Naive thymus-derived CD4-positive, alpha-beta T cell (primary cell): ENCODE measurements at regions not wholly inside any gene's neighbourhood (a gene's known extent, or its start where the extent isn't known, plus 50 kb on each side); places are given as distances from the start of the nearest gene placed in this dataset.
"Not testable (repeated sequence)": the region's sequence is repeated elsewhere in the genome, so short reads cannot be mapped to it uniquely, and the experiment has no call there.

ENCODE experiments used
- ATAC-seq: fragments of 150-1000 bp; cut with Tn5 transposase; 2 replicates; pipeline ENCODE4 v1.10.0; 2021; ENCODE audit warnings: mild to moderate bottlenecking, moderate library complexity
- CTCF ChIA-PET: fragments of 350-600 bp; sonication (Branson Sonifier 250); formaldehyde crosslinking; loops from one replicate; lab custom pipeline; 2021; ENCODE audit warnings: antibody characterized with exemption; lab: Charles Lee
- POLR2A ChIA-PET: fragments of 350-600 bp; sonication (Branson Sonifier 250); formaldehyde crosslinking; loops from one replicate; lab custom pipeline; 2021; ENCODE audit warnings: antibody characterized with exemption, inconsistent platforms; lab: Charles Lee
- DNase-seq, 9 donors: peaks; one replicate each; pipeline versions ENCODE4 v3.0.0 to v3.0.0-alpha.2; 2020 to 2022; ENCODE audit warnings: mixed read lengths in 1 of 9
- H3K27ac ChIP-seq: one replicate; pipeline ENCODE4 v1.7.0; 2013; ENCODE audit warnings: mild to moderate bottlenecking, low read depth, low read length, moderate library complexity
- H3K27me3 ChIP-seq, 2 donors: one replicate each; pipeline ENCODE4 v1.7.0; 2013; ENCODE audit warnings: low read length in 2 of 2, mild to moderate bottlenecking in 2 of 2, moderate library complexity in 2 of 2; ENCODE audit not compliant: control insufficient read depth in 2 of 2, insufficient read depth in 2 of 2
- H3K36me3 ChIP-seq, 3 experiments: 1 replicate in 2 of 3; 2 replicates in 1 of 3; pipeline ENCODE4 v1.7.0; 2013; ENCODE audit warnings: low read length in 3 of 3, mild to moderate bottlenecking in 3 of 3, moderate library complexity in 1 of 3; ENCODE audit not compliant: insufficient read depth in 3 of 3, control insufficient read depth in 2 of 3
- H3K4me1 ChIP-seq, 2 donors: one replicate each; pipeline ENCODE4 v1.7.0; 2013; ENCODE audit warnings: low read length in 2 of 2, mild to moderate bottlenecking in 2 of 2, moderate library complexity in 1 of 2; ENCODE audit not compliant: control insufficient read depth in 2 of 2, insufficient read depth in 2 of 2
- H3K4me3 ChIP-seq: 2 replicates; pipeline ENCODE4 v1.7.0; 2013; ENCODE audit warnings: mild to moderate bottlenecking, low read length
- H3K9me3 ChIP-seq, 3 experiments: 1 replicate in 2 of 3; 2 replicates in 1 of 3; pipeline ENCODE4 v1.7.0; 2013; ENCODE audit warnings: low read length in 3 of 3; ENCODE audit not compliant: control insufficient read depth in 2 of 3
- H3K27ac Mint-ChIP-seq, 9 donors: one replicate each; pipeline ENCODE4 v1.8.0; 2020 to 2022; ENCODE audit warnings: mixed read lengths in 9 of 9, mild to moderate bottlenecking in 8 of 9, moderate library complexity in 5 of 9, inconsistent platforms in 2 of 9
- H3K27me3 Mint-ChIP-seq, 5 donors: one replicate each; pipeline ENCODE4 v1.8.0; 2021 to 2022; ENCODE audit warnings: mixed read lengths in 5 of 5, mild to moderate bottlenecking in 1 of 5
- H3K36me3 Mint-ChIP-seq, 5 donors: one replicate each; pipeline ENCODE4 v1.8.0; 2020 to 2022; ENCODE audit warnings: mixed read lengths in 5 of 5, mild to moderate bottlenecking in 3 of 5, inconsistent platforms in 1 of 5
- H3K4me1 Mint-ChIP-seq, 7 donors: one replicate each; pipeline ENCODE4 v1.8.0; 2020 to 2022; ENCODE audit warnings: mixed read lengths in 7 of 7, mild to moderate bottlenecking in 3 of 7, inconsistent platforms in 1 of 7
- H3K4me3 Mint-ChIP-seq, 10 donors: one replicate each; pipeline ENCODE4 v1.8.0; 2020 to 2022; ENCODE audit warnings: mild to moderate bottlenecking in 10 of 10, mixed read lengths in 10 of 10, moderate library complexity in 6 of 10, inconsistent platforms in 2 of 10
- H3K9me3 Mint-ChIP-seq, 11 donors: one replicate each; pipeline ENCODE4 v1.8.0; 2020 to 2022; ENCODE audit warnings: mixed read lengths in 11 of 11, mild to moderate bottlenecking in 4 of 11, inconsistent platforms in 1 of 11, moderate library complexity in 1 of 11
- intact Hi-C, 2 donors: fragments of 100-400 bp; cut with micrococcal nuclease; formaldehyde crosslinking; loops; one replicate each; pipeline ENCODE4 v1.15.1; 2023

DNA sequence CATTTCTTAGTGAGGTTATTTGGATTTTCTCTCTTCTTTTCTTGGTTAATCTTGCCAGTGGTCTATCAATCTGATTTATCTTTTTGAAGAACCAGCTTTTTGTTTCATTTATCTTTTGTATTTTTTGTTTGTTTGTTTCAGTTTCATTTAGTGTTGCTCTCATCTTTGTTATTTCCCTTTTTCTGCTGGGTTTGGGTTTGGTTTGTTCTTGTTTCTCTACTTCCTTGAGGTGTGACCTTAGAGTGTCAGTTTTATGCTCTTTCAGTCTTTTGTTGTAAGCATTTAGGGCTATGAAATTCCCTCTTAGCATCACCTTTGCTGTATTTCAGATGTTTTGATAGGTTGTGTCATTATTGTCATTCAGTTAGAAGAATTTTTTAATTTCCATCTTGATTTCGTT is 101.4 kb upstream of the EPB41L4A start:
- peak overlapping the region in 1 of 9 donors; percentile 66 for H3K27ac Mint-ChIP-seq
- peaks cover 0 to 16% (median 8%) of the 10 kb centered on the region in 11 donors for H3K9me3 Mint-ChIP-seq
- H3K27me3 Mint-ChIP-seq, result peaks cover 20 to 60% (median 31%) of the 10 kb centered on the region in 5 donors
- H3K4me3 Mint-ChIP-seq, result peak overlapping the region in 1 of 10 donors; percentile 66
- CTCF ChIA-PET, POLR2A ChIA-PET, H3K27me3 ChIP-seq, H3K9me3 ChIP-seq, intact Hi-C loops, H3K36me3 Mint-ChIP-seq, H3K27ac ChIP-seq, H3K4me1 ChIP-seq, DNase-seq, H3K4me3 ChIP-seq, H3K36me3 ChIP-seq, ATAC-seq: not testable (repeated sequence)
- H3K4me1 Mint-ChIP-seq, result peaks cover 0 to 31% (median 0%) of the 10 kb centered on the region in 7 donors

DNA sequence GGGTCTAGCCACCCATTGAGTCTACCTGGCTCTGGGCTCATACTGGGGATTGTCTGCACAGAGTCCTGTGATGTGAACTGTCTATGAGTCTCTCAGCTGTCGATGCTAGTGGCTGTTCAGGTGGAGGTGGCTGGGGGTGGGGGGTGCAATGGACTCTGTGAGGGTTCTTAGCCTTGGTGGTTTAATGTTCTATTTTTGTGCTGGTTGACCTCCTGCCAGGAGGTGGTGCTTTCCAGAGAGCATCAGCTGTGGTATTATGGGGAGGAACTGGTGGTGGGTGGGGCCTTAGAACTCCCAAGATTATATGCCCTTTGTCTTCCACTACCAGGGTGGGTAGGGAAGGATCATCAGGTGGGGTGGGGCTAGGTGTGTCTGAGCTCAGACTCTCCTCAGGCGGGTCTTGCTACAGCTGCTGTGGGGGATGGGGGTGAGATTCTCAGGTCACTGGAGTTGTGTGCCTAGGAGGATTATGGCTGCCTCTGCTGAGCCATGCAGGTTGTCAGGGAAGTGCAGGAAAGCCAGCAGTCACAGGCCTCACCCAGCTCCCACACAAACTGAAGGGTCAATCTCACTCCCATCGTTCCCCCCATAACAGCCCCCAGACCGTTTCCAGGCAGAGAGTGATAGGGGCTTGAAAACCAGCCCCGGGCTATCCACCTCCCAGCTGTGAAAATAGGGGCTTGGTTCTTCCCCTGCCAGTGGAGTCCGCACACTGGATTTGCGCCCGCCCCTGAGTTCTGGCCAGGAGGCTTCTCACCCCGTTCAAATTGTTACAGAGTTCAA is 104.0 kb upstream of the EPB41L4A start:
- peaks cover 0 to 31% (median 0%) of the 10 kb centered on the region in 7 donors for H3K4me1 Mint-ChIP-seq
- H3K4me1 ChIP-seq, result not testable (repeated sequence)

DNA sequence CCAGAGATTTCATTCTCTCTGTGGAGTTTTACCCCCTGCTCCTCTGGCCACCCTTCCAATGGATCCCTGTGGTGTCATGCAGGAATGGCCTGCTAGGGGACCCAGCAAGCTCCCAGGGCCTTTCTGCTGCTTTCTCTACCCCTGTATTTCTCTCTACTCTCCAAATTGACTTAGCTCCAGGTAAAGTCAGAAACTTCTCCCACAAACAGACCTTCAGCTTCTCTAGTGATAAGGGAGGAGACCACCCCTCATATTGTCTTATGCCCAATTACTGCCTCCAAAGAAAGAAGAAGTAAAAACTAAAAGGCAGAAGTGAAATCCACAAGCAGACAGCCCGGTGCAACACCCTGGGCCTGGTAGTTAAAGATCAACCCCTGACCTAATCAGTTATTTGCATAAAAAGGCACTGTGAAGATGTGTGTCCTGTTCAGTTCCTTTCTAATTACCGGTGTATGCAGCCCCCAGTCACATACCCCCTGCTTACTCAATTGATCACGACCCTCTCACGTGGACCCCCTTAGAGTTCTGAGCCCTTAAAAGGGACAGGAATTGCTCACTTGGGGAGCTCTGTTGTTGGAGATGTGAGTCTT is 104.7 kb upstream of the EPB41L4A start:
- H3K27ac ChIP-seq, DNase-seq, H3K36me3 Mint-ChIP-seq, H3K27me3 ChIP-seq, H3K9me3 ChIP-seq, H3K4me1 ChIP-seq, H3K4me3 Mint-ChIP-seq, H3K4me3 ChIP-seq, H3K36me3 ChIP-seq, POLR2A ChIA-PET, H3K27ac Mint-ChIP-seq, ATAC-seq, CTCF ChIA-PET, intact Hi-C loops: not testable (repeated sequence)
- peaks cover 0 to 10% (median under 1%) of the 10 kb centered on the region in 11 donors for H3K9me3 Mint-ChIP-seq
- H3K27me3 Mint-ChIP-seq, result peaks cover 20 to 56% (median 36%) of the 10 kb centered on the region in 5 donors
- H3K4me1 Mint-ChIP-seq, result peaks cover 0 to 31% (median 0%) of the 10 kb centered on the region in 7 donors

More for the DNA sequence above, 104.0 kb upstream of the EPB41L4A start:
- H3K27ac ChIP-seq, H3K36me3 ChIP-seq, H3K9me3 ChIP-seq, intact Hi-C loops, H3K4me3 Mint-ChIP-seq, CTCF ChIA-PET, H3K27ac Mint-ChIP-seq, DNase-seq, H3K27me3 ChIP-seq, POLR2A ChIA-PET, H3K4me3 ChIP-seq, H3K36me3 Mint-ChIP-seq, ATAC-seq: not testable (repeated sequence)
- peaks cover 0 to 12% (median 5%) of the 10 kb centered on the region in 11 donors for H3K9me3 Mint-ChIP-seq
- peaks cover 20 to 62% (median 36%) of the 10 kb centered on the region in 5 donors for H3K27me3 Mint-ChIP-seq

DNA sequence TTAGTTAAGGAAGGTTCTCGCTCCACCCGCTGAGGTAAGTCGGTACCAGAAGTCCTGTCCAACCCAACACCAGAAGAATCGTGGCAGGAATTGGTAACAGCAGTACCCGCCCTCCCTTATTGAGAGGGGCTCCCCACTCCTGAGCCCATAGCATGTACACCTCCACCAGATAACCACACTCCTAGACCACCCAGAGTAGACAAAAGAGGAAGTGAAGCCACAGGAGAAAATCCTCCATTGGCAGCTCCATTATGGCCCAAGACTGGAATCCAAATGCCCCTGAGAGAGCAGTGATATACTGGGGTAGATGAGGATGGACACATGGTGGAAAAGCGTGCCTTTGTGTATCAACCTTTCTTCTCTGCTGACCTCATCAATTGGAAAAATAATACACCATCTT is 106.1 kb upstream of the EPB41L4A start:
- intact Hi-C loops, result no loop called here
- no peaks in the 10 kb centered on the region for H3K36me3 ChIP-seq
- ChIA-PET POLR2A (no interaction called here), CTCF (interaction anchor here (0.6 kb wide), 1 partner anchor 266 kb away, joined by 3 read pairs; no protein-coding TSS in a partner anchor)
- Mint-ChIP-seq H3K27ac (no peak overlapping the region), H3K27me3 (peaks cover 11 to 49% (median 36%) of the 10 kb centered on the region in 5 donors), H3K4me3 (no peak overlapping the region), H3K4me1 (peaks cover 0 to 25% (median 0%) of the 10 kb centered on the region in 7 donors), H3K36me3 (peaks cover 0 to 5% (median 0%) of the 10 kb centered on the region in 5 donors), H3K9me3 (peaks cover 0 to 5% (median 0%) of the 10 kb centered on the region in 11 donors)
- no peaks in the 10 kb centered on the region for H3K4me1 ChIP-seq
- H3K9me3 ChIP-seq, result no peaks in the 10 kb centered on the region
- H3K27me3 ChIP-seq, result no peaks in the 10 kb centered on the region
- H3K27ac ChIP-seq, result no peak overlapping the region
- DNase-seq (no peak), ATAC-seq (no peak)
- H3K4me3 ChIP-seq, result no peak overlapping the region

DNA sequence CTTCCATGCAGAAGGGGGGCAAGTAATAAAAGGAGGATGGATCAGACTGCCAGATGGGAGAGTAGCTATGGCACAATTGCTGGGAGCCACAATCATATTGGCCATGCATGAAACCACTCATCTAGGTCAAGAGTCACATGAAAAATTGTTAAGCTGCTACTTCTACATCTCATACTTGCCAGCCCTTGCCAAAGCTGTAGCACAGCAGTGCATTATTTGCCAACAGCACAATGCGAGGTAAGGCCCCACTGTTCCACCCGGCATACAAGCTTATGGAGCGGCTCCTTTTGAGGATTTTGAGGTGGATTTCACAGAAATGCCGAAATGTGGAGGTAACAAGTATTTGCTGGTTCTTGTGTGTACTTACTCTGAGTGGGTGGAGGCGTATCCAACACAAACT is 109.9 kb upstream of the EPB41L4A start:
- DNase-seq (no peak), ATAC-seq (no peak)
- Histone ChIP-seq H3K4me3 (no peak overlapping the region), H3K36me3 (no peaks in the 10 kb centered on the region), H3K27ac (no peak overlapping the region), H3K27me3 (no peaks in the 10 kb centered on the region), H3K4me1 (no peaks in the 10 kb centered on the region), H3K9me3 (no peaks in the 10 kb centered on the region)
- intact Hi-C loops, result loop anchor here in 1 of 2 donors (1.0 kb wide), 1 partner anchor 354 kb away; no protein-coding TSS in a partner anchor
- peaks cover 0 to 2% (median 0%) of the 10 kb centered on the region in 11 donors for H3K9me3 Mint-ChIP-seq
- peaks cover 0 to 13% (median 8%) of the 10 kb centered on the region in 7 donors for H3K4me1 Mint-ChIP-seq
- ChIA-PET POLR2A (no interaction called here), CTCF (no interaction called here)
- H3K36me3 Mint-ChIP-seq, result no peaks in the 10 kb centered on the region
- no peak overlapping the region for H3K27ac Mint-ChIP-seq
- H3K4me3 Mint-ChIP-seq, result no peak overlapping the region
- H3K27me3 Mint-ChIP-seq, result peaks cover 3 to 18% (median 16%) of the 10 kb centered on the region in 5 donors

DNA sequence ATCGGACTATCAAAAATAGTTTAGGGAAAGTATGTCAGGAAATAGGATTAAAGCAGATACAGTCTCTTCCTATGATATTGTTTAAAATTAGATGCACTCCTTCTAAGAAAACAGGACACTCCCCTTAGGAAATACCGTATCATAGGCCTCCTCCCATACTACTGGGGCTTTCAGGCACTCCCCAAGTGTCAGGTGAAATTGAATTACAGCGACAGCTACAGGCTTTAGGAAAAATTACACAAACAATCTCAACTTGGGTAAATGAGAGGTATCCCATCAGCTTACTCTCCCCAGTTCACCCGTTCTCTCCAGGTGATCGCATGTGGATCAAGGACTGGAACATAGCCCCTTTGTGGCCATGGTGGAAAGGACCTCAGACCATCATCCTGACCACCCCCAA is 110.4 kb upstream of the EPB41L4A start:
- Mint-ChIP-seq H3K27ac (no peak overlapping the region), H3K4me3 (no peak overlapping the region), H3K36me3 (no peaks in the 10 kb centered on the region), H3K4me1 (peaks cover 0 to 13% (median 8%) of the 10 kb centered on the region in 7 donors), H3K27me3 (peaks cover 3 to 16% (median 10%) of the 10 kb centered on the region in 5 donors), H3K9me3 (peaks cover 0 to 2% (median 0%) of the 10 kb centered on the region in 11 donors)
- ChIA-PET CTCF (no interaction called here), POLR2A (no interaction called here)
- Histone ChIP-seq H3K9me3 (no peaks in the 10 kb centered on the region), H3K27ac (no peak overlapping the region), H3K4me1 (no peaks in the 10 kb centered on the region), H3K27me3 (no peaks in the 10 kb centered on the region), H3K4me3 (no peak overlapping the region), H3K36me3 (no peaks in the 10 kb centered on the region)
- DNase-seq (no peak), ATAC-seq (no peak)
- intact Hi-C loops, result loop anchor here in 1 of 2 donors (1.0 kb wide), 1 partner anchor 354 kb away; no protein-coding TSS in a partner anchor
